IMR-90 (cell line): ENCODE measurements at regions not wholly inside any gene's neighbourhood (a gene's known extent, or its start where the extent isn't known, plus 50 kb on each side); places are given as distances from the start of the nearest gene placed in this dataset.
"Not testable (repeated sequence)": the region's sequence is repeated elsewhere in the genome, so short reads cannot be mapped to it uniquely, and the experiment has no call there.

Experiments
- CHD1 ChIP-seq: IDR thresholded peaks from 2 replicates; pipeline ENCODE4 v1.6.1; 2012; ENCODE audit warnings: low read depth, low read length, improper control_type of control experiment
- MAFK ChIP-seq: IDR thresholded peaks from 2 replicates; pipeline ENCODE4 v1.6.1; 2012; ENCODE audit warnings: low read depth, low read length, improper control_type of control experiment
- MAZ ChIP-seq: IDR thresholded peaks from 2 replicates; pipeline ENCODE4 v1.6.1; 2012; ENCODE audit warnings: low read depth, mild to moderate bottlenecking, low read length, improper control_type of control experiment, moderate library complexity, borderline replicate concordance
- MXI1 ChIP-seq: IDR thresholded peaks from 2 replicates; pipeline ENCODE4 v1.6.1; 2012; ENCODE audit warnings: low read depth, mild to moderate bottlenecking, low read length, moderate library complexity, borderline replicate concordance
- POLR2A ChIP-seq: IDR thresholded peaks from 2 replicates; pipeline ENCODE4 v1.6.1; 2012; ENCODE audit warnings: mild to moderate bottlenecking, low read depth, low read length
- RAD21 ChIP-seq: IDR thresholded peaks from 2 replicates; pipeline ENCODE4 v1.6.1; 2012; ENCODE audit warnings: low read length, improper control_type of control experiment
- RCOR1 ChIP-seq: IDR thresholded peaks from 2 replicates; pipeline ENCODE4 v1.6.1; 2012; ENCODE audit warnings: mild to moderate bottlenecking, low read length, improper control_type of control experiment; ENCODE audit not compliant: insufficient replicate concordance
- RFX5 ChIP-seq: IDR thresholded peaks from 2 replicates; pipeline ENCODE4 v1.8.0; 2012; ENCODE audit warnings: low read depth, mild to moderate bottlenecking, low read length, moderate library complexity
- TF ChIP-seq, protein P1 (sequence below): fragments of 150-350 bp; IDR thresholded peaks from 2 replicates; pipeline ENCODE4 v1.6.1; 2017; ENCODE audit warnings: mild to moderate bottlenecking, antibody characterized with exemption, low read length, low read depth
- TF ChIP-seq, protein P2 (sequence below): conservative IDR thresholded peaks from 2 replicates; pipeline ENCODE4 v1.5.1; 2012; ENCODE audit warnings: mild to moderate bottlenecking, low read depth, low read length, improper control_type of control experiment

DNA sequence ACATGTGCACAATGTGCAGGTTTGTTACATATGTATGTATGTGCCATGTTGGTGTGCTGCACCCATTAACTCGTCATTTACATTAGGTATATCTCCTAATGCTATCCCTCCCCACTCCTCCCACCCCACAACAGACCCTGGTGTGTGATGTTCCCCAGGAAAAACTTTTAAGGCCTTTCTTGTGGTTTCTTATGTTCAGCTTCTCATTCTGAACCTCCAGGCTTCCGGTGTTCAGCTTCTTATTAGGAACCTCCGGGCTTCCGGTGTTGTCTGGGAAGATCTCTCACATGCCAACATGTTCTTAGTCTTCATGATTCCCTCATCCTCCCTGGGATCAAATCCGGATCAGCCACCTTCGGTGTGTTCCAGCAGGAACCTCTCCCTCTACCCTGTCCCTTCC is 338.8 kb upstream of the IRX2 start:
- TF ChIP-seq, protein P1, sequence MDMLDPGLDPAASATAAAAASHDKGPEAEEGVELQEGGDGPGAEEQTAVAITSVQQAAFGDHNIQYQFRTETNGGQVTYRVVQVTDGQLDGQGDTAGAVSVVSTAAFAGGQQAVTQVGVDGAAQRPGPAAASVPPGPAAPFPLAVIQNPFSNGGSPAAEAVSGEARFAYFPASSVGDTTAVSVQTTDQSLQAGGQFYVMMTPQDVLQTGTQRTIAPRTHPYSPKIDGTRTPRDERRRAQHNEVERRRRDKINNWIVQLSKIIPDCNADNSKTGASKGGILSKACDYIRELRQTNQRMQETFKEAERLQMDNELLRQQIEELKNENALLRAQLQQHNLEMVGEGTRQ, result not testable (repeated sequence)
- TF ChIP-seq, protein P2, sequence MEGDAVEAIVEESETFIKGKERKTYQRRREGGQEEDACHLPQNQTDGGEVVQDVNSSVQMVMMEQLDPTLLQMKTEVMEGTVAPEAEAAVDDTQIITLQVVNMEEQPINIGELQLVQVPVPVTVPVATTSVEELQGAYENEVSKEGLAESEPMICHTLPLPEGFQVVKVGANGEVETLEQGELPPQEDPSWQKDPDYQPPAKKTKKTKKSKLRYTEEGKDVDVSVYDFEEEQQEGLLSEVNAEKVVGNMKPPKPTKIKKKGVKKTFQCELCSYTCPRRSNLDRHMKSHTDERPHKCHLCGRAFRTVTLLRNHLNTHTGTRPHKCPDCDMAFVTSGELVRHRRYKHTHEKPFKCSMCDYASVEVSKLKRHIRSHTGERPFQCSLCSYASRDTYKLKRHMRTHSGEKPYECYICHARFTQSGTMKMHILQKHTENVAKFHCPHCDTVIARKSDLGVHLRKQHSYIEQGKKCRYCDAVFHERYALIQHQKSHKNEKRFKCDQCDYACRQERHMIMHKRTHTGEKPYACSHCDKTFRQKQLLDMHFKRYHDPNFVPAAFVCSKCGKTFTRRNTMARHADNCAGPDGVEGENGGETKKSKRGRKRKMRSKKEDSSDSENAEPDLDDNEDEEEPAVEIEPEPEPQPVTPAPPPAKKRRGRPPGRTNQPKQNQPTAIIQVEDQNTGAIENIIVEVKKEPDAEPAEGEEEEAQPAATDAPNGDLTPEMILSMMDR, result not testable (repeated sequence)
- not testable (repeated sequence) for TF ChIP-seq POLR2A, MAFK, RFX5, RAD21, RCOR1, MXI1, CHD1, MAZ
